Myocyte (in vitro differentiated cells): ENCODE measurements at regions not wholly inside any gene's neighbourhood (a gene's known extent, or its start where the extent isn't known, plus 50 kb on each side); places are given as distances from the start of the nearest gene placed in this dataset.

Experiments used
- DNase-seq: peaks from one replicate; pipeline ENCODE4 v3.0.0-alpha.2; 2012; ENCODE audit warnings: low read depth

DNA sequence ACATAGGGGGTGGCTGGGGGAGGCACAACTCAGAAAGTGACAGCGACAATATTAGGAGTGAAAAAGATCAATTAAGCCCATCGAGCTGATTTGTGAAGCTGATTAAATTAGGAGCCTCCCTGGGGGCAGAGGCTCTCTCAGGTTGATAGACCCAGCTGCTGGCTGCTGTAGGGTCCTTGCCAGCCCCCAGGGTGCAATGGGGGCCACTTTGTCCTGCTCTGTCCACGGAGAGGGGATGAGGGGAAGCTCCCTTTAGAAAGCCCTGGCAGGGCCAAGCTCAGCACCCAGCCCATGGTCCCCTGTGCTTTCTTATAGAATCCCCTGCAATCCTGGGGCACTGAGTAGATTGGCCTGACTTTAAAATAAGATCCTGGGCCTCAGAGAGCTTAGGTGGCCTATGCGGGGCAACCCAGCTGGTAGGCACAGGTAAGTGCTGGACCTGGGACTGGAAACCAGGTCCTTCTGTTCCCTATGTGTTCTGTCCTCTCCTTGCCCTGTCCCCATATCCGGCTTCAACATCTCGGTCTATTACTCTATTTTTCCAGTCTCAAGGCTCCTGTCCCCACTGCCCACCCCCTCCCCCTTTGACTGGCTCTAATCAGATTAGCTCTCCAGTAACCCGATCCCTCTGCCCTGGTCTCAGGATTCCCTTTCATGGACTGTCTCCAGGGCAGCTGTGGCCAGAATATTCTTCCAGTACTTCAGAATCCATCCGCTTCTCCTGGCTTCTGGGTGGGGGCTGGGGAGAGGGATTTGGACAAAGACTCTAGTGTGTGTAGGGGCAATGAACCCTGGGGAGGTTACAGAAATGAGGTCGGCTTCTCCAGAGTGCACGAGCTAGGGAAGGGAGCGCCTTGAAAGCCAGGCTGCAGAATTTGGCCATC is 259.6 kb downstream of the RPS24 start:
- peak; percentile 84 for DNase-seq

GRCh38 chr10:78295242-78295641 is 261.6 kb downstream of the RPS24 start:
- no peak for DNase-seq

DNA sequence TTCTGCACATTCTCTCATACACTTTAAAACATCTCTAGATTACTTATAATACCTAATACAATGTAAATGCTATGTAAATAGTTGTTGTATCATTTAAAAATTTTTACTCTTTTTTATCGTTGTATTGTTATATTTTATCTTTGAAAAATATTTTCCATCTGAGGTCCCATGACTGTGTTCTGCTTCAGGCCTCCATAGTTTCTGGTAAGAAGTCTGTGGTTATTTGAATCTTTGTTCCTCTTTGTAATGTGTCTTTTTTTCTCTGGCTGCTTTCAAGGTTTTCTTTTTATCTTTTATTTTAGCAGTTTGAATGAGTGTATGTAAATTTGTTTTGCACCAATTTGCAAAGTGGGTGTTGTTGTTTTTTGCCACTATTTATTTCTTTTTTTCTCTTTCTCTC is 263.1 kb downstream of the RPS24 start:
- no peak for DNase-seq

GRCh38 chr10:78297997-78298396 is 264.3 kb downstream of the RPS24 start:
- DNase-seq = no peak

DNA sequence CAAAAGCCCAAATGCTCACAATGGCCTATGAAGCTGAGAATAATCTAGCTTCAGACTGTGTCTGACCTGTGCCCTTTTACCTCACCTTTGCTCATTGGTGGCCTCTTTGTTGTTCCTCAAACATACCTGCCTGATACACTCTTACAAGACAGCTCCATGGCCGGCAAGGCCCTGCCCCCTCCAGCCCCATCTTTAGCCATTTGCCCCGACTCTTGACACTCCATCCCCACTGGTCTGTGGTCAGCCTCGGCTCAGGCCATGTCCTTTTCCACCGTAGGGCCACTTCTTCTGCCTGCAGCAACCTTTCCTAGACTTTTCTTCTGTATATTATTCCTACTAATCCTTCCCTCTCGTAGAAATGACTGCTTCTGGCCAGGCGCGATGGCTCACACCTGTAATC is 265.2 kb downstream of the RPS24 start:
- DNase-seq = no peak

GRCh38 chr10:78299851-78300468 is 266.3 kb downstream of the RPS24 start:
- no peak for DNase-seq

GRCh38 chr10:78300526-78300925 is 266.9 kb downstream of the RPS24 start:
- no peak for DNase-seq

GRCh38 chr10:78301481-78301880 is 267.8 kb downstream of the RPS24 start:
- no peak for DNase-seq

GRCh38 chr10:78301891-78302738 is 268.5 kb downstream of the RPS24 start:
- no peak for DNase-seq

GRCh38 chr10:78302739-78302988 is 269.0 kb downstream of the RPS24 start:
- DNase-seq = no peak

DNA sequence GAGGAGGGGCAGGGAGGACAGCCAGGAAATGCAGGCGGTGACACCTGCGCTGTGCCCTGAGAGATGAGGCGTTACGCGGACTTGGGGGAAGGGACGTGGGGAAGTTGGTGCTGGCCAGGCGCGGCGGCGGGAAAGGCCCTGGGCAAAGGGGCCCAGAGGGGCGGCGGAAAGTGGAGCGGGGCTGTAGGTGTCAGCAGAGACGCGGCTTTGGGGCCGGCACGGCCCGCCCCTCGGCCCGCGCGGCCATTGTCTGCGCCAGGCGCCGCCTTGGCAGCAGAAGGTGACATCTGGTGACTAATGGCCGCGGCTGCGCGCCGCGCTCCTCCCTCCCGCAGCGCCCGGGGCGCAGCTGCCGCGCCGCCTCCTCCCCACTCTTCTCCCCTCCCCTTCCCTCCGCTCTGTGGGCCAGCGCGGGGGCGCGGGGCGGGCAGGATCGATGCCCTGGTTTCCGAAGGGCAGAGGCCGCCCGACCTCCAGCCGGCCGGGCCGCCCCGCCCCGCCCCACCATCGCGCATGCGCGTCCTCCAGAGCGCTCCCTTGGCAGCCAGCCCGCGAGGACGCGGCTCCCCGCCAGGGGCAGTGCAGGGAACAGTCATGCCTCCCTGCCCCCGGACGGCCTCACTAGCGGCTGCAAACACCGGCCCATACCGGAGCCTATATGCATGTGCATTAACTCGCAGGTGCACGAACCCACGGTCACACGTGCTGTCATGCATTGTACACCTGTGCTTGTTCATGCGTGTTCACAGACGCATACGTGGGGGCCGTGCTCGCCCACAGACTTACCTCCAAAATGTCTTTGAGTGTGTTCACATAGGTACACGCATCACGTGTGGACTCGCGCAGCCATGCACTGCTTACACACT is 269.6 kb downstream of the RPS24 start:
- DNase-seq = peak; percentile 96

DNA sequence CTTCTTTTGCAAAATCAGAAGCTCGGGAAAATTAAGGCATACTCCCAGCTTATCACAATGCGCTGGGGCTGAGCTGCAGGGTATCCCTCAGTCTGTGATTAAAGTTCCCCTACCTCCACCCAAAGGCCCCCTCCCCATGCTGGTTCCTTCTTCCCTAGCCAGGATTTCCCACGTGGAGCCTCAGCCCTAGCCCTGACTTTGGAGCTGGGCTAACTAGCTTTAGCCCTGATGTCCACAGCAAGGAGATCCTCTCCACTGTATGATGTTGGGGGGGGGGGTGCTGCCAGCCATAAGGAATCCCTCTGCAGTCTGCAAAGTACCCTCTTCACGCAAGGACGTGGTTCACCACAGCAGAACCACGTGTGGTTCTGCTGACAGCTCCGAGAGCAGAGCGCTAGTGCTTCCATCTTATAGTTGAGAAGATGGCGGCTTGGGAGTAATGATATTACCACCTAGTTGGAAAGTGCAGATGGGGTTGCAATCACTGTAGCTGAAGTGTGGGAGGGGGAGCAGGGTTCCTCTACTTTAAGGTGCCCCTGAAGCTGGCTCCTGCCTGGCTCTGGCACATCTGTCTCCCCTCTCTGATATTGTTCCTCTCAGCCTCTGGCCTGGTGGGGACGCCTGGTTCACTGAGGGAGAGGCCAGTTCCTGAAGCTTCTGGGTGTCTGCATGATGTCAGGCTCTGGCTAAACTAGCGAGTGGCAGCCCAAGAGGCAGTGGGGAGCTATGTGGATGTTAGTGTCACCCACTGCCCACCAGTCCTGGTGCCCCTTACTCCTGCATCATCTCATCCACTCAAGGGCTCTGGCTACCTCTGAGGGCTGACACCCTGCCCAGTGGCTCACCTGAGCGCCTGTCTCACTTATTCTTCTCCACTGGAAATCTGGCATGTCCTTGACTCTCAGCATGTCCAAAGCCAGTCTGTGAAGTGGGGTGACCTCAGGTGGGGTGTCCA is 270.7 kb downstream of the RPS24 start:
- no peak for DNase-seq

DNA sequence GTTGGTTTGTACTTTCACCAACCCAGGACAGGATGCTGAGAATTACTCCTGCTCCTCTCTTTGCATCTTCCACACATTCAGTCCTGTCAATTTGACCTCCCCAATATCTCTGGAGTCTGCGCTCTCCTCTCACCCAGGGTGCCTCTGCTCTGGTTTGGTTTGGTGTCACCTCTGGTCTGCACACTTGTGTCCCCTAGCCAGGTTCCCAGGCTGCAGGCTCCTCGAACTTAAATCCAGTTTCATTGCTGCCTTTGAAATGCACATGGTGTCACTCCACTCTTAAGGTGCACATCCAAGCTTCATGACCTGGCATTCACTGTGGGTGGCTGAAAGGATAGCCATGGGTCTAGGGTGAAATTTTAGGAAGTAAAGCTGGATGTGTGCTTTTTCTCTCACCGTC is 271.6 kb downstream of the RPS24 start:
- DNase-seq = no peak

DNA sequence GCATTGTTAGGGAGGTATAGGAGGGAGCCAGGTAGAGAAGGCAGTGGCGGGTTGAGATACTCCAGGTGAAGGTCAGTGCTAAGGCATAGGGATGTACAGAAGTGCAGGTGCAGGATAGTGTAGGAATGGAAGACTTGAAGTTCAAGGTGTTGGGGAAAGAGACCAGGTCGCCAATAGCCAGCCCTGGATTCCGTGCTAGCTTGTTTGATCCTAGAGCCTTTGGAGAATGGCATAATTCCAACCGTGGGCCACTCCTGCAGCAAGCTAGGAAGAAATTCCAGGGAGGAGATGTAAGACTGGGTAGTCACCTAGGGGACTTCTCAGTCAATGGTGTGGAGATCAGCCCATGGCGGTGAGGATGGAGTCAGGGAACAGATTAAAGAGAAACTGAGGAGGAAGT is 272.7 kb downstream of the RPS24 start:
- DNase-seq = no peak

- DNase-seq = no peak
Observed at GRCh38 chr10:78307576-78307975, 273.9 kb downstream of the RPS24 start.

- no peak for DNase-seq
Observed at GRCh38 chr10:78309536-78310237, 276.0 kb downstream of the RPS24 start.

- DNase-seq = no peak
Observed at GRCh38 chr10:78310481-78311080, 276.9 kb downstream of the RPS24 start.

- DNase-seq = no peak
Observed at GRCh38 chr10:78312197-78313047, 278.8 kb downstream of the RPS24 start.
